Liver (tissue), 8 donors: ENCODE measurements at regions not wholly inside any gene's neighbourhood (a gene's known extent, or its start where the extent isn't known, plus 50 kb on each side); places are given as distances from the start of the nearest gene placed in this dataset.

Experiments
- DNase-seq: peaks from one replicate; pipeline ENCODE4 v3.0.0-alpha.2; 2017; ENCODE audit warnings: low spot score
- H3K27ac ChIP-seq, 2 donors: one replicate each; pipeline ENCODE4 v1.7.0; 2013; ENCODE audit warnings: inconsistent platforms in 2 of 2, low read length in 2 of 2, control low read depth in 1 of 2, low read depth in 1 of 2, mild to moderate bottlenecking in 1 of 2
- H3K27me3 ChIP-seq, 4 donors: one replicate each; pipeline versions ENCODE4 v1.6.1 to v1.7.0; 2013; ENCODE audit warnings: low read length in 3 of 4, inconsistent platforms in 1 of 4, mild to moderate bottlenecking in 1 of 4, moderate library complexity in 1 of 4; ENCODE audit not compliant: control insufficient read depth in 4 of 4, insufficient read depth in 4 of 4
- H3K36me3 ChIP-seq, 4 donors: one replicate each; pipeline versions ENCODE4 v1.6.1 to v1.7.0; 2013; ENCODE audit warnings: low read length in 3 of 4, mild to moderate bottlenecking in 3 of 4, low read depth in 1 of 4, moderate library complexity in 1 of 4; ENCODE audit not compliant: control insufficient read depth in 4 of 4, insufficient read depth in 3 of 4
- H3K4me1 ChIP-seq, 4 donors: one replicate each; pipeline versions ENCODE4 v1.6.1 to v1.7.0; 2013; ENCODE audit warnings: low read length in 3 of 4, mild to moderate bottlenecking in 3 of 4, moderate library complexity in 1 of 4; ENCODE audit not compliant: control insufficient read depth in 4 of 4, insufficient read depth in 4 of 4
- H3K4me3 ChIP-seq, 3 donors: one replicate each; pipeline versions ENCODE4 v1.6.1 to v1.7.0; 2013; ENCODE audit warnings: low read length in 3 of 3, control low read depth in 1 of 3, low read depth in 1 of 3, mild to moderate bottlenecking in 1 of 3
- H3K9ac ChIP-seq, 2 donors: one replicate each; pipeline ENCODE4 v1.7.0; 2013; ENCODE audit warnings: low read length in 2 of 2, mild to moderate bottlenecking in 2 of 2, moderate library complexity in 2 of 2, control low read depth in 1 of 2, low read depth in 1 of 2
- H3K9me3 ChIP-seq, 4 donors: one replicate each; pipeline versions ENCODE4 v1.6.1 to v1.7.0; 2013; ENCODE audit warnings: low read length in 3 of 4; ENCODE audit not compliant: control insufficient read depth in 4 of 4
- EGR1 ChIP-seq, 2 donors: IDR thresholded peaks; 2 replicates each; pipeline ENCODE4 v1.6.1; 2016 to 2018; ENCODE audit warnings: antibody characterized with exemption in 2 of 2, low read depth in 2 of 2
- FOXA1 ChIP-seq: IDR thresholded peaks from 2 replicates; pipeline ENCODE4 v1.6.1; 2016; ENCODE audit warnings: antibody characterized with exemption
- FOXA2 ChIP-seq: IDR thresholded peaks from 2 replicates; pipeline ENCODE4 v1.6.1; 2016; ENCODE audit warnings: antibody characterized with exemption
- GABPA ChIP-seq, 2 donors: IDR thresholded peaks in 1 of 2; conservative IDR thresholded peaks in 1 of 2; 2 replicates each; pipeline ENCODE4 v1.6.1; 2016; ENCODE audit warnings: antibody characterized with exemption in 2 of 2, mild to moderate bottlenecking in 1 of 2, moderate library complexity in 1 of 2
- HNF4A ChIP-seq, 2 donors: conservative IDR thresholded peaks; 2 replicates each; pipeline ENCODE4 v1.6.1; 2016; ENCODE audit warnings: antibody characterized with exemption in 2 of 2, mild to moderate bottlenecking in 2 of 2
- HNF4G ChIP-seq: IDR thresholded peaks from 2 replicates; pipeline ENCODE4 v1.6.1; 2016; ENCODE audit warnings: antibody characterized with exemption
- JUND ChIP-seq, 2 donors: IDR thresholded peaks; 2 replicates each; pipeline ENCODE4 v1.6.1; 2016; ENCODE audit warnings: antibody characterized with exemption in 2 of 2
- NR2F2 ChIP-seq: IDR thresholded peaks from 2 replicates; pipeline ENCODE4 v1.6.1; 2016; ENCODE audit warnings: antibody characterized with exemption
- RAD21 ChIP-seq, 2 donors: IDR thresholded peaks; 2 replicates each; pipeline ENCODE4 v1.6.1; 2016; ENCODE audit warnings: antibody characterized with exemption in 2 of 2, mild to moderate bottlenecking in 2 of 2
- RXRA ChIP-seq, 2 donors: IDR thresholded peaks; 2 replicates each; pipeline ENCODE4 v1.6.1; 2017 to 2018; ENCODE audit warnings: antibody characterized with exemption in 2 of 2, mild to moderate bottlenecking in 1 of 2
- SP1 ChIP-seq: IDR thresholded peaks from 2 replicates; pipeline ENCODE4 v1.6.1; 2018; ENCODE audit warnings: antibody characterized with exemption, mild to moderate bottlenecking
- TAF1 ChIP-seq: conservative IDR thresholded peaks from 2 replicates; pipeline ENCODE4 v1.6.1; 2016; ENCODE audit warnings: antibody characterized with exemption, mild to moderate bottlenecking
- YY1 ChIP-seq: IDR thresholded peaks from 2 replicates; pipeline ENCODE4 v1.6.1; 2016; ENCODE audit warnings: antibody characterized with exemption, mild to moderate bottlenecking
- ZBTB33 ChIP-seq: IDR thresholded peaks from 2 replicates; pipeline ENCODE4 v1.6.1; 2016; ENCODE audit warnings: antibody characterized with exemption
- WGBS: extraction: QIAGEN DNeasy Blood & Tissue Kit; methylation state at CpG from one replicate; pipeline ENCODE4 v1.1.7; 2013; 5-methylcytosine and 5-hydroxymethylcytosine counted together
- TF ChIP-seq, protein P1 (sequence below): fragments of 150-350 bp; IDR thresholded peaks from 2 replicates; pipeline ENCODE4 v1.5.1; 2017; ENCODE audit warnings: improper control_type of control experiment, low read depth, low read length; ENCODE audit not compliant: missing input control
- TF ChIP-seq, protein P2 (sequence below): IDR thresholded peaks from 2 replicates; pipeline ENCODE4 v1.6.1; 2016; ENCODE audit warnings: antibody characterized with exemption, mild to moderate bottlenecking
- TF ChIP-seq, protein P3 (sequence below): IDR thresholded peaks from 2 replicates; pipeline ENCODE4 v1.6.1; 2016; ENCODE audit warnings: antibody characterized with exemption
- TF ChIP-seq, protein P4 (sequence below): IDR thresholded peaks from 2 replicates; pipeline ENCODE4 v1.6.1; 2016; ENCODE audit warnings: antibody characterized with exemption
- donor health status: healthy.
- donor health status: healthy.
- donor health status: healthy.
- donor health status: healthy.
- donor health status: healthy.

- TF ChIP-seq RXRA (IDR thresholded peaks at IDR 0.05) (no peak), JUND (IDR thresholded peaks at IDR 0.05) (no peak), SP1 (no peak), HNF4G (no peak), HNF4A (conservative IDR thresholded peaks at IDR 0.05) (no peak), EGR1 (IDR thresholded peaks at IDR 0.05; ENCODE audit: low read depth in 2 of 2) (no peak), NR2F2 (no peak), FOXA2 (no peak), FOXA1 (no peak), YY1 (no peak)
- TF ChIP-seq, protein P1, sequence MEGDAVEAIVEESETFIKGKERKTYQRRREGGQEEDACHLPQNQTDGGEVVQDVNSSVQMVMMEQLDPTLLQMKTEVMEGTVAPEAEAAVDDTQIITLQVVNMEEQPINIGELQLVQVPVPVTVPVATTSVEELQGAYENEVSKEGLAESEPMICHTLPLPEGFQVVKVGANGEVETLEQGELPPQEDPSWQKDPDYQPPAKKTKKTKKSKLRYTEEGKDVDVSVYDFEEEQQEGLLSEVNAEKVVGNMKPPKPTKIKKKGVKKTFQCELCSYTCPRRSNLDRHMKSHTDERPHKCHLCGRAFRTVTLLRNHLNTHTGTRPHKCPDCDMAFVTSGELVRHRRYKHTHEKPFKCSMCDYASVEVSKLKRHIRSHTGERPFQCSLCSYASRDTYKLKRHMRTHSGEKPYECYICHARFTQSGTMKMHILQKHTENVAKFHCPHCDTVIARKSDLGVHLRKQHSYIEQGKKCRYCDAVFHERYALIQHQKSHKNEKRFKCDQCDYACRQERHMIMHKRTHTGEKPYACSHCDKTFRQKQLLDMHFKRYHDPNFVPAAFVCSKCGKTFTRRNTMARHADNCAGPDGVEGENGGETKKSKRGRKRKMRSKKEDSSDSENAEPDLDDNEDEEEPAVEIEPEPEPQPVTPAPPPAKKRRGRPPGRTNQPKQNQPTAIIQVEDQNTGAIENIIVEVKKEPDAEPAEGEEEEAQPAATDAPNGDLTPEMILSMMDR, result no peak
- DNase-seq, result no peak
- no peaks in the 10 kb centered on the region for H3K27me3 ChIP-seq
- peaks cover 0 to 11% (median under 1%) of the 10 kb centered on the region in 4 donors for H3K9me3 ChIP-seq
- H3K36me3 ChIP-seq, result no peaks in the 10 kb centered on the region
- H3K4me1 ChIP-seq, result no peaks in the 10 kb centered on the region
- no peak overlapping the region for H3K27ac ChIP-seq
- WGBS, result 74% methylated on average over 1 of the region's 1 CpG
- H3K9ac ChIP-seq, result no peak overlapping the region
- no peak overlapping the region for H3K4me3 ChIP-seq
Measured at GRCh38 chr5:25405850-25406249, 761.1 kb upstream of the CDH10 start.

DNA sequence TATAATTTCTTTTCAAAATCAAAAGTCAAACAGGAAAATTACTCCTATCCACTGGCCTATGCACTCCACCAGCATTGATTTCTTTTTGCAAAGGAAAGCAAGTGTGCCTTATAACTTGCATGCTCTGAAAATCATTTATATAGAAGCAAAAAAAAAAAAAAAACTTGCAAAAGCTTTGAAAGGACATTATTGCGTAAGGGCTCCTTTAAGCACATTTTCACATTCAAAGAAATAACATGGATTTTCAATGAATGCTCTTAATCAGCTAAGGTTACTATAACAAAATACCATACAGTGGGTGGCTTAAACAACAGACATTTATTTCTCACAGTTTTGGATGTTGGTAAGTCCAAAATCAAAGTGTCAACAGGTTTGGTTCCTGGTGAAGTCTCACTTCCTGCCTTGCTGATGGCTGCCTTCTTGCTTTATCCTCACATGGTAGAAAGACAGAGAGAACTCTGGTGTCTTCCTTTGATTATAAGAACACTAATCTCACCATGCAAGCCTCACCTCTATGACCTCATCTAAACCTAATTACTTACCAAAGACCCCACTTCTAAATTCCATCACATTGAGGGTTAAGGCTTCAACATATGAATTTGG, 755.2 kb upstream of the CDH10 start:
- peaks cover 0 to 7% (median 0%) of the 10 kb centered on the region in 4 donors for H3K9me3 ChIP-seq
- WGBS, result 89% methylated on average over 1 of the region's 1 CpG

More for the DNA sequence above, 755.2 kb upstream of the CDH10 start:
- no peak for DNase-seq
- TF ChIP-seq FOXA1 (no peak), ZBTB33 (no peak), RAD21 (IDR thresholded peaks at IDR 0.05) (no peak), TAF1 (no peak), NR2F2 (no peak), SP1 (no peak), RXRA (IDR thresholded peaks at IDR 0.05) (no peak), HNF4G (no peak), FOXA2 (no peak), HNF4A (conservative IDR thresholded peaks at IDR 0.05) (no peak), GABPA (IDR thresholded peaks at IDR 0.05 in 1 of 2, conservative IDR thresholded peaks at IDR 0.05 in 1 of 2) (no peak), JUND (IDR thresholded peaks at IDR 0.05) (no peak), EGR1 (IDR thresholded peaks at IDR 0.05; ENCODE audit: low read depth in 2 of 2) (no peak), YY1 (no peak)
- TF ChIP-seq, protein P2, sequence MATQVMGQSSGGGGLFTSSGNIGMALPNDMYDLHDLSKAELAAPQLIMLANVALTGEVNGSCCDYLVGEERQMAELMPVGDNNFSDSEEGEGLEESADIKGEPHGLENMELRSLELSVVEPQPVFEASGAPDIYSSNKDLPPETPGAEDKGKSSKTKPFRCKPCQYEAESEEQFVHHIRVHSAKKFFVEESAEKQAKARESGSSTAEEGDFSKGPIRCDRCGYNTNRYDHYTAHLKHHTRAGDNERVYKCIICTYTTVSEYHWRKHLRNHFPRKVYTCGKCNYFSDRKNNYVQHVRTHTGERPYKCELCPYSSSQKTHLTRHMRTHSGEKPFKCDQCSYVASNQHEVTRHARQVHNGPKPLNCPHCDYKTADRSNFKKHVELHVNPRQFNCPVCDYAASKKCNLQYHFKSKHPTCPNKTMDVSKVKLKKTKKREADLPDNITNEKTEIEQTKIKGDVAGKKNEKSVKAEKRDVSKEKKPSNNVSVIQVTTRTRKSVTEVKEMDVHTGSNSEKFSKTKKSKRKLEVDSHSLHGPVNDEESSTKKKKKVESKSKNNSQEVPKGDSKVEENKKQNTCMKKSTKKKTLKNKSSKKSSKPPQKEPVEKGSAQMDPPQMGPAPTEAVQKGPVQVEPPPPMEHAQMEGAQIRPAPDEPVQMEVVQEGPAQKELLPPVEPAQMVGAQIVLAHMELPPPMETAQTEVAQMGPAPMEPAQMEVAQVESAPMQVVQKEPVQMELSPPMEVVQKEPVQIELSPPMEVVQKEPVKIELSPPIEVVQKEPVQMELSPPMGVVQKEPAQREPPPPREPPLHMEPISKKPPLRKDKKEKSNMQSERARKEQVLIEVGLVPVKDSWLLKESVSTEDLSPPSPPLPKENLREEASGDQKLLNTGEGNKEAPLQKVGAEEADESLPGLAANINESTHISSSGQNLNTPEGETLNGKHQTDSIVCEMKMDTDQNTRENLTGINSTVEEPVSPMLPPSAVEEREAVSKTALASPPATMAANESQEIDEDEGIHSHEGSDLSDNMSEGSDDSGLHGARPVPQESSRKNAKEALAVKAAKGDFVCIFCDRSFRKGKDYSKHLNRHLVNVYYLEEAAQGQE, result no peak
- TF ChIP-seq, protein P3, sequence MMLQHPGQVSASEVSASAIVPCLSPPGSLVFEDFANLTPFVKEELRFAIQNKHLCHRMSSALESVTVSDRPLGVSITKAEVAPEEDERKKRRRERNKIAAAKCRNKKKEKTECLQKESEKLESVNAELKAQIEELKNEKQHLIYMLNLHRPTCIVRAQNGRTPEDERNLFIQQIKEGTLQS, result no peak
- TF ChIP-seq, protein P4, sequence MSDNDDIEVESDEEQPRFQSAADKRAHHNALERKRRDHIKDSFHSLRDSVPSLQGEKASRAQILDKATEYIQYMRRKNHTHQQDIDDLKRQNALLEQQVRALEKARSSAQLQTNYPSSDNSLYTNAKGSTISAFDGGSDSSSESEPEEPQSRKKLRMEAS, result no peak
- TF ChIP-seq, protein P1, result no peak
- H3K27me3 ChIP-seq, result no peaks in the 10 kb centered on the region
- H3K4me1 ChIP-seq, result no peaks in the 10 kb centered on the region
- H3K9ac ChIP-seq, result no peak overlapping the region
- no peak overlapping the region for H3K4me3 ChIP-seq
- H3K36me3 ChIP-seq, result no peaks in the 10 kb centered on the region
- no peak overlapping the region for H3K27ac ChIP-seq
